Stimulated activated CD8-positive, alpha-beta memory T cell treated with anti-CD3 and anti-CD28 coated beads, Interleukin-12 subunit alpha, Interleukin-12 subunit beta, amount 100 ng/mL, for 4 hours (primary cell): ENCODE measurements at regions not wholly inside any gene's neighbourhood (a gene's known extent, or its start where the extent isn't known, plus 50 kb on each side); places are given as distances from the start of the nearest gene placed in this dataset.

Source experiments
- DNase-seq: peaks from one replicate; pipeline ENCODE4 v3.0.0-alpha.2; 2020; ENCODE audit warnings: low read depth

DNA sequence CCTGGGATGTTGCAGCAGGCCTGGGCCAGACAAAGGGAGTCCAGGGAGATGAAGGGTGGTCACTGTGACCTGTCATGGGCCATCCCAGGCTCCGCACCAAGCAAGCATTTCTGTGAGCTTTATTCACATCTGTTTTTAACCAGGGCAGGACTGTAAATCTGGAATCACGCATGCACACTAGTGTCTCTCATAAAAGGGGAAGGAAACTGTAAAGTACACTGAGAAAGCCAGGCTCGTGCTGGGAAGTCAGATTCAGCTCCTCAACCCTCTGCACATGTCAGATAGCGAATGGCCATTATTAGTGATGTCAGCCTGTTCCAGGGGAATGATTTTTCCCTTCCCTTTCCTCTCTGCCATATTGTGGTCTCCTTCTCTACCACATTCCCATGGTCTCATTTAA, 818.6 kb upstream of the RAB6C start:
- DNase-seq: no peak

DNA sequence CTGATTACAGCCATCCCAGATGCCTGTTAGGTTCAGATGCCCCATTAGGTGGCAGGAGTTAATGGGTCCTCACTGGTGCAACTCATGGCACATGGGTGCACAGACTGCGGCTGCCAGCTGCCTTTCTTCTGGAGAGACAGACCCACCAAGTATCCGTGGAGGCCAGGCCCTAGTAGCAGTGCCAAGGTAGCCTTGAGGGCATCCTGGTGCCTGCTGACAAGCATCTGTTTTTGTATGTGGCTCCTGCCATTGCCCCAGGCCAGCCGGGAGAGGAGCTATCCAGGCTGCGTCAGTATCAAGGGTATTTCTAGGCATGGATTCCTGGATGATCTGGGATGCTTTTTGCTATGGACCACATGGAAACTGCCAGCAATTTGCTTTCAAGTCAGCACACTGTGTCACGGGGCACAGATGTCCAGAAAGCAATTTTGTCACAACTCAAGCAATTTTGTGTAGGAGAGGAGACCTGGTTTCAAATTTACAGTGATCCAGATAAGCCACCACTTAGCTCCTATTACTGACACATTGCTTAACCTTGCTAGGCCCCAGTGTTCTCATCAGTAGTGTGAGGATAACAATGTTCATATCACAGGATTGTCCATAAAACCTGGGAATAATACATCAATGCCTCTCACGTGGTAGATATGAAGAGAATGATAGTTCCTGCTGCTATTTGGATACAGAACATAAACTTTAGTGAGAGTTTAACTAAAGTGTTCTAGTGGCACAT, 815.1 kb upstream of the RAB6C start:
- no peak for DNase-seq

DNA sequence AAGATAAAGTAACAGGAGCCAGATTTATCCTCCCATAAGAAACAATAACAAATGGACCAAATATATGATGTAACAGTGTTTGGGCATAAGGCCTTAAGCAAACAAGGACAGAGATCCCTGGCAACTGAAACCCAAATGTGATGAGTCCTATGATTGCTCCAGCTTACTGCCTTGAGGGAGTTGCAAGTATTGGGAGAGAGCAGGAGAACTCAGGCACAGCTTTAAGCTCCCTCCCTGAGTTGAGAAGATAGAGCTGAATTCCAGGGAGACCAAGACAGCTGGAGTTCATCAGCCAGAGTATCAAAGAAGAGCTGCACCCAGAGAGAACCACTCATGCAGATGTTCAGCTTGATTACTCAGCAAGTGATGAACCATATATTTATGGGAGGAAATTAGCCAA, 814.5 kb upstream of the RAB6C start:
- DNase-seq: no peak

DNA sequence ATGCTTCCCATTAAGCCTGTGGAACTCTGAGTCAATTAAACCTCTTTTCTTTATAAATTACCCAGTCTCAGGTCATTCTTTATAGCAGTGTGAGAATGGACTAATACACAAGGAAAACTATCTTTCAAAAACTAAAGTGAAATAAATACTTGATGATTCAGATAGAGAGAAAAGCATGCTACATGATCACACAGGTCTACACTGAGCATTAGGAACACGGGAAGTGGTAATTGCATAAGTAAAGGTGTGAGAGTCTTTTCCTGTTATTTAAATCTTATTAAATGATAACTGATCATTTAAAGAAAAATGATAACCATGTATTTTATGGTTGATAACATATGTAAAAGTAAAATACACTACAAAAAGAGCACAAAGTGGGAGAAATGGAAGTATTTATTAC, 812.0 kb upstream of the RAB6C start:
- DNase-seq: no peak

DNA sequence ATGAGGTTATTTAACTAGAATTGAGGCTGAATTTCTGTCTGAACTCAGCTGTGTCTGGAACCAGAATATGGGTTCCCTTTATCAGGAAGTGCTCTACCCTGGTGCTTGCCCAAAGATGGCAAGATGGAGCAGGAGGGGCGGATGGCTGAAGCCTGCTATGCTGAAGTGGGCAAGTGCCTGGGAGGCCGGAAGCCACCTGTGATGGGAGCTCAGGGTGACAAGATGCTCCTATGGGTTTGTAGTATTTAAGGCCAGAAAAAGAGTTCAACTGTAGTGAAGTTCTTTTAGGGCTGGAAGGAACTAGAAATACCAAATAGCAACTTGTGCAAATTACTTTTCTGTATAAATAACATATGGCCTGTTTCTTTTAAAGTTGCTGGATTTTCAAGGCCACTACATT, 808.9 kb upstream of the RAB6C start:
- no peak for DNase-seq

DNA sequence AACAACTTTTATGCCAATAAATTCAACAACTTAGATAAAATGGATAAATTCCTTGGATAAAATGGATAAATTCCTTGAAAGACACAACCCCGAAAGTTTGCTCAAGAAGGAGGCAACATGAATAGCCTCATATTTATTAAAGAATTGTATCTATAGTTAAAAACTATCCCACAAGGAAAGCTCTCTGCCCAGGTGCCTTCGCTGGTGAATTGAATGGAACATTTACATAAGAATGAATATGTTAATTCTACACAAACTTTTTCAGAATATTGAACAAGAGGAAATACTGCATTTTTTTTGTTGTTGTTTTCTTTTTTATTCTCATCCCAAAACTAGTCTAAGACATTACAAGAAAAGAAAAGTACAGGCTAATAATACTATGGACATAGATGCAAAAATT, 805.3 kb upstream of the RAB6C start:
- DNase-seq: no peak

DNA sequence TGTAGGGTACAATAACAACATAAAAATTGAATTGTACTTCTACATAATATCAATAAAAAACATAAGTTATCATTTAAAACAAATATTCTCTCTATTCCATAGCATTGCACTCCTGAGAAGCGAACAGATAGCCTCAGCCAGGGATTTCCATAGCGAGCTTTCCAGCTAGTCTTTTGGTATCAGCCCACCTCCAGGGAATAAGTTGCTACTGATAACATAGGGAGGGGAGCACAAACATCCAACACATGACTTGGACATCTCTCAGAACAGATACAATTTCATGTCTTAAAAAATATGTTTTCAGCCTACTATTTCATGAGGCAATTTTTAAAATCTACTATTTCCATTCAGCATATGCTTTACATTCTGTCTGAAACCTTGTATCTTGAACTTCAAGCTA, 804.4 kb upstream of the RAB6C start:
- DNase-seq: no peak

DNA sequence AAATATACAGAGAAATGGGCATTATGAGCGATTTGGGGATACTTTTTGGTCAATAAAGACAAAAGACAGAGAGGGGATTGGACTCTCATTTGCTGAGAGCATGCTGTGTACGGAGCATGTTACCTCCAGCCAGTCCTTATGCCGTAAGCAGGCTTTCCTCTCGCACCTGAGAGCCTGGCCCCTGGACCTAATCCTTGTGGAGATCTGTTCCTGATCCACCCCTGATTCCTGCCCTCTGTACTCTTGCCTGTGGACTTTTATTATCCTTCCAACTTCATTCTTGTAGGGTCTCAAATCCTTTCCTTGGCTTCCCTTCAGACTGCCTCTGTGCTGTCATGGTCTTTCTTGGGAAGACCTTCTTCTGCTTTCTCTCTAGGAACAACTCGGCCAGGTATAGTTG, 803.1 kb upstream of the RAB6C start:
- no peak for DNase-seq

DNA sequence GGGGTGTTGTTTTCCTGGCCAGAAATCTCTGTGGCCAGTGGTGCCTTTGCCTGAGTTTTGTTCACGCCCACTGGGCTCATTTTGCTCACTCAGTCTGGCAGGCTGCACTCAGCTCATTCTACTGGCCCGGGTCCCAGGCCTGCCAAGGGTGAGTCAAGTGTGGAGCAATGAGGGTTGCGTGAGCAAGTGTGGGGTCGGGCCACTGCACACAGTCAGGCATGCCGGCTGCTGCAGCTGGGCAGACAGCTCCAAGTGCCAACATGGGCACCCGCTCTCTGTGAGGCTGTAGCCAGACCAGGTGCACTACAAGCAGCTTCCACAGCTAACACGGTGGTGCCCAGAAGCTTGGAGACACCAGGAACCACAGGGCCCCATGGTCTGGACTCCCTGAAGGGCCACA, 801.1 kb upstream of the RAB6C start:
- DNase-seq: no peak

DNA sequence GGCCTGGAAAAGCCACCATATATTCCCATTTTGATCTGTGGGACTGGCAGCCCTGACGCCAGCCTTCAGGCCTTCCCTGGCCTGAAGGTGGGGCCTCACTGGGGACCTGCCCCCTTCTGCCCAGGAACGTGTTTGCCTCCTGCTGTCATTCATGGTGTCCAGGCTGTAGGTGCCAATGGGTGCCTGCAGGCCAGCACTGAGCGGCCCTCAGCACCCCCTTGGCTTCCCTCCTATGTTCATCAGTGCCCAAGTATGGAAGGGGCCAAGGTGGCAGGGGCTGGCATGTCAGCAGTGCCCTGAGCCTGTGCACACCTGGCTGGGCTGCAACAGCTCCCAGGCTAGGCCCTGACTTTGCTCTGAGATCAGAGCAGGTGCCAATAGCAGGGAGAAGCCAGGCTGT, 800.3 kb upstream of the RAB6C start:
- DNase-seq: no peak

DNA sequence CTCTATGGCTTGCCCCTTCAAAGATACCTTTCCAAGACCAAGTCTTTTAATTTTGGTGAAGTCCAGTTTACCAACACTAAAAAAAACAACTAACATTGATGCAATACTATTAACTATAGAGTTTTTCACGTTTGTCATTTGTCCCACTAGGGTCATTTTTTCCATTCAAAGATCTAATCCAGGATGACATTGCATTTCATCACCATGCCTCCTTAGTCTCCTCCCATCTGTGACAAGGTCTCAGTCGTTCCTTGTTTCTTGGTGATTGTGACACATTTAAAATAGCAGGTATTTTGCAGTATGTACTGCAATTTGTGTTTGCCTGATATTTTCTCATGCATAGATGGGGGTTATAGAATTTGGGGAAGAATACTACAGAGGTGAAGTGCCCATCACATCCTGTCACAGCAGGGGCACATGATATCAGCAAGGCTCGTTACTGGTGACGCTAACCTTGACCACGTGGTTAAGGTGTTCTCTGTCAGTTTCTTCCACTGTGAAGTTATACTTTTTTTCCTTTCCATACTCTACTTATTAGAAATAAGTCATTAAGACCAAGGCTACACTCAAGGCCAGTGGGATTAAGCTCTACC, 799.2 kb upstream of the RAB6C start:
- DNase-seq: no peak

DNA sequence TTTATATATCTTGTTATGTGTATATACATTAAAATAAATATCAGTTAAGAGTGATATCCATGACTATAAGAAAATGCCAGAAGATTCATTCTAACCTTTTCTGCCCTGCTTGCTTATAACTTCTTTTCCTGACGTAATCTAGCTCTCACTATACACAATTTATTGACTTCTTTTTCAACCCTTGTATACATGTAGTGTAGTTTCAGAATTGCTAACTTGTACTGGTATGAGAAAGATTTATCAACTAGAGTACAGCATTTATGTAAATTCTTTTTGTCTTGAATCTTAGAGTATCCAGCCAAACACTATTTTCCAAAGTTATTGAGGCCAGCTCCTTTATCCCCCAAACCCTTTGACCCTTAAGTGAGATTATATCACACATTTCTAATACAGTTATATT, 798.0 kb upstream of the RAB6C start:
- no peak for DNase-seq

DNA sequence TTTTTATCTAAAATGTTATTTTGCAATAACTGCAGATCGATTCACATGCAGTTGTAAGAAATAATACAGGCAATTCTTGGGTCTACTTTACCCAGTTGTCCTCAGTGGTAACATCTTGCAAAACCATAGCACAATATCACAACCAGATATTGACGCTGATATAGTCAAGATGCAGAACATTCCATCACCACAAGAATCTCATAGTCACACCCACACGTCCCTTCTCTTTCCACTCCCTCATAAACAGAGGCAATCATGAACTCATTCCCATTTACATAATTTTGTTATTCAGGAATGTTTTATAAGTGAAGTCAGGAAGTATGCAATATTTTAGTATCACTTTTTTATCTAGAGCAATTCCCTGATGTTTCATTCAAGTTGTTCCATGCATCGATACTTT, 797.5 kb upstream of the RAB6C start:
- DNase-seq: no peak

DNA sequence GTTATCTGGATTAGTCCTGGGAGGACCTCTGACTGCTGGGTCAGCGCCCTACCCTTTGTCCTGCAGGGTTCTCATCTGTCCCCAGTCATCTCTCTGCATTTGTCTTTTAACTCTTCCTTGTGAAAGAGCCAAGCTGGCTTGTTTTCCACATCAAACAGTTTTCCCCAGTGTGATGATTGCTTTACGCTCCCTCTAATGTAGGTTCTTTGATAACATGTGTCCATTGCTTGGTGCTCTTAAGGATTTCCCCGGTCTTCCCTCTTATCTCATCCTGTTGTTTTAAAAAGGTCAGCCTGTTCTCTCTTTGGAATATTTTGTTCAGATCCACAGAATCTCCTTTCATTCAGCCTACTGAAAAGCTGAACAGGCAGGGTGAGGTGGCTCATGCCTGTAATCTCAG, 792.1 kb upstream of the RAB6C start:
- DNase-seq: no peak

DNA sequence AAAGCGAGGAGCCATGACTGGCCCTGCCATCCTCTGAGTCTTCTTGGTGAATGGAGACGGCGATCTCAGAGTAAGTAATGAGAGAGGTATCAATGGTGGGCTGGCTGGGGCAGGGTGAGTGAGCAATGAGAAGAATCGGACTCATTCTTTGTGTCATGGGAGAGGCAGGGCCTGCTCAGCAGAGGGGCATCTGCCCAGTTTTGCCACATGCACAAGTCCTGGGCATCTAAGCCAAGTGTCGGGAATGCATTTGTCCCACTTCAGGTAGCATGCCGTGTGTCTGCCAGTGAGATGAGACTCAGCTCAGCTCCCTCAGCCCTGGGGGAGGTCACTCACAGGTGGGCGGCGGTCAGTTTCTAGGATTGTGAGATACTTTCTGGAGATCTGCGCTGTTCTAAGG, 791.0 kb upstream of the RAB6C start:
- DNase-seq: no peak

DNA sequence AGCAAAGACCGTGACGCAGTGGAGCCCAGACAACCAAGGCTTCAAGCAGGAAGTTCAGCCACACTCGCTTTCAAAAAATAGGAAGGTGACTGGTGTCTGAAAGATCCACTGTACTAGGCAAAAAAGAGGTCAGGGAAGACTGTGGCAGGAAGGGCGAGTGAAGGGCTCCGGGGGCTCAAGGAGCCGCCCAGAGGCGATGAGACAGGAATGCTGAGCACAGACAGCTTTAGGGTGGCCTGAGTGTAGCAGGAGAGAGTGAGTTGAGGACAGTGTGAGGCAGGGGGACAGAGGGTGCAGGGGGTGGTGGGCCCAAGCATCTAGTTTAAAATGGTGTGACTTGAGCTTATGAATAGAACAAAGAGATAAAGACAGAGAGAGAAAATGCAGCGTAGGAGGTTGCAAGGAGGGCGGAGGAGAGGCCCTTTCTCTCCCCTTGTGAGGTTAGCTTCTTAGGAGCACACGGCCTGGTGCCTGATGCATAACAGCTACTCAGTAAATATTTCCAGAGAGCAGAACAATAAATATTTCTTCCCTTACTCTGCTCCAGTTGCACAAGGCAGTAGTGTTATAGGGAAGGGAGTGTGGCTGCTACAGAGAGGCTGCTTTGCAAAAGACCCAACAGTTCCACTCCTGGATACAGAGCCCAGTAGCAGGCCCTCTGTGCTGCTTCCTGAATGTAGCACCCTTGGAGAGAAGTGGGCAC, 789.7 kb upstream of the RAB6C start:
- no peak for DNase-seq

DNA sequence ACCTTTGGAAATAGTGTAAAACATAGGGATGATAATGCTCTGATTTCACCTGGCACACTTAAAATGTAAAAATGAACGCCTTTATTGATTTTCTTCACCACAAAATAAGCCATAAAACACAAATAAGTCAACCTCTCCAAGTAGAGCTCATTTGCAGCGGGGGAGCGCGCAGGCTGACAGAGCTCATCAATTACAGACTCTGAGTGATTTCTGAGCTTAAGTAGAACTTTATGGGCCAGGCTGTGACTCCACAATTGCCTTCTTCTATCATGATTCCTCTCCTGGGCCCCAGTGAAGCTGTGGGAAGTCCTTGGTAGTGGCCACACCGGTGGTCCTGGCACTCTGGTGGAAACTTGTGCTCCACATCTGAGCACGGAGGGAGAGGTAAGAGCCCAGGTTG, 789.0 kb upstream of the RAB6C start:
- no peak for DNase-seq

DNA sequence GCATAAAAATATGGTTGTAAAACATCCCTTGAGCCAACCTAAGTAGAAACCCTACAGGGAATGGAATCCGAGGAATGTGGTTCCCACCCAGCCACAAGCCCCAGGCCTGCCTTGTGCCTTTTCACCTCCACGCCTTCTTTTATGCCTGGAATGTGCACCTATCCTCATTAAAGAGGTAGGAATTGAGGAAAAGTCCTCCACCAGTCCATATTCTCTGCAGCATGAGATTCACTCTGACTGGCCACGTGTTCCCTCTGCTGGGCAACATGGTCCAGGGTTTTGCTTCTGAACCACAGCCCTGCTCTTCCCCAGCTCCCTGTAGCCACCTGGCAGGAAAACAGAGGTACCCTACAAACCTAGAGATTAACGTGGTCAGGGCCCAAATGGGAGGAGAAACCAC, 787.9 kb upstream of the RAB6C start:
- no peak for DNase-seq

DNA sequence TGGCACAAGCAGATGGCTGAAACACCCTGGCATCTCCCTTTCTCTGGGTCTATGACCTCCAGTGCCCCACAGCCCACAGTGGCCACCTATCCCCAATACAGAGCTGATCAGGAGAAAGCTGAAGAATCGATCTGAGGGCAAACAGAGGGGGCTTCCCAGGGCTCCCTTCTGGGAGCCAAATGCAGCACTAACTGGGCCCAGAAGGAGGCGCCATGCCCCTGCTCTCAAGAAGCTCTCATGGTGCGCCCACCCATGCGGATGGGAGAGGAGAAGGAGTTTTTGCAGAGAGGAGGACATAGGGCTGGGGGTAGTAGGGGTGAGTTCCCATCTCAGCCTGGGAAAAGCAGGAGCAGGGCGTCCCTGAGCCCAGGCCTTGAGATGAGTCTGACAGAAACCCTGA, 787.3 kb upstream of the RAB6C start:
- DNase-seq: no peak

DNA sequence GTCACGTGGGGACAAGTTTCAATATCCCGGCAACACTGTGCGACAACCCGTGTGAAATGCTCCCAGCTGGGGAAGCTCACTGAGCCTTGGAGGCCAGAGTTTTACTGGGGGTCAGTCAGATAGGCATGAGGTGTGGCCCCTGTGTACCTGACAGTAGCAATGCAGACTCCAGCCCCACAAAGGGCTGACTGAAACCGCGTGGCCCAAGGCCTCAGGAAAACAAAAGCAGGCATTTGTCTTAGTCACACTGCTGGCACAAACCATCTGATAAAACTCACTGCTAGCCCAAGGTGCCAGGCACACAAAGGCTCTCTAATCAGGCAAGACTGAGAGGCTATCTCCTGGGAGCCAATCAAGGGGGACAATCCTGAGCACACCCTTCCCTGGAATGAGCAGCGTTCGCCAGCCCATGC, 786.6 kb upstream of the RAB6C start:
- DNase-seq: no peak

DNA sequence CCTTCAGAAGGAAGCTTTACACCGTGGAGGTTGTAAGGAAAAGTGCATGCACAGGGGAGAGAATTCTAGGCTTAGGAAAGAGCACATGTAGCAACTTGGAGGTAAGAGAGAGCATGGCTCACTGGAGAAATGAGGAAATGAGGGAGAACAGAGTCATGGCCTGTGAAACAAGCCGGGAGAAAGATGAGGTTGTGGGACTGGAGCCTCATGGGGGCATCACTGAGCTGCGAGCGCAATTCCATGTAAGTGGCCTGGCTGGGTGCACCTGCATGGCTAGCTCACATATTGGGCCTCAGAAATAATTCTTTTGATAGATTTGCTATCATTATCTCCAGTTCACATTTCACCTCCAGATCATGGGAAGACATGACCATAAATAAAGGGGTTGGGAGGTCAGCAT, 785.5 kb upstream of the RAB6C start:
- DNase-seq: no peak

DNA sequence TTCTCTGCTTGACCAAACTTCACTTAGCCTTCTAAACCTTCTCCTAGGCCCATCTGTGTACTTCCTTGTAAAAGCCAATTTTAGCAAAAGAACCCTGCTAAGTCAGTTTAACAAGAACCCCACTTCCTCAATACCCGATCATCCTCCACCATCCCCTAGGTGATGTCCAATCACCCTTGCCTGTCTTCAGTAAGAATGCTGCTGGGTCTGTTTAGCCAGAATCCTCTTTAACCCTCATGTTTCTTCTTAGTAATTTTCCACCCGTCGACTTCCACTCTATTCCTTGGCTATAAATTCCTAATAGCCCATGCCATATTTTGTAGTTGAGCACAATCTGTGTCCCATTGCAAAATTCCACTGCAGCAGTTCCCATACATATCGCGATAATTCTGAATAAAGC, 780.0 kb upstream of the RAB6C start:
- no peak for DNase-seq

DNA sequence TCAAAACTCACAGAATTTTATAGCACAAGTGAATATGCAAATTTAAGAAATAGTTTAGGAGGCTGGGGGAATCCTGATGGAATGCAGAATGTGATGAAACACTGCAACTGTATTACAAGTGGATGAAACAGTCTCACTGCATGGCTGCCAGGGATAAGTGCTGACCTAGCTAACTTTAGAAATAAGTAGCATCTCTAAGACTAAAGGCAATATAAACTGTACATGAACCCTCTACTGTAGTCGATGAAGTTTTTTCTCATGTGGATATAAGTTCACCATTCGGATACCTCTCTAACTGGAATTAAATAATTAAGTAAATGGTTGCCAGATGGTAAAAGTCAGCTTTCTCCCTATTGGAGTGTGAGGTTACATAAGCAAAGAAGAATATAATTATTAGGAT, 777.8 kb upstream of the RAB6C start:
- DNase-seq: no peak

DNA sequence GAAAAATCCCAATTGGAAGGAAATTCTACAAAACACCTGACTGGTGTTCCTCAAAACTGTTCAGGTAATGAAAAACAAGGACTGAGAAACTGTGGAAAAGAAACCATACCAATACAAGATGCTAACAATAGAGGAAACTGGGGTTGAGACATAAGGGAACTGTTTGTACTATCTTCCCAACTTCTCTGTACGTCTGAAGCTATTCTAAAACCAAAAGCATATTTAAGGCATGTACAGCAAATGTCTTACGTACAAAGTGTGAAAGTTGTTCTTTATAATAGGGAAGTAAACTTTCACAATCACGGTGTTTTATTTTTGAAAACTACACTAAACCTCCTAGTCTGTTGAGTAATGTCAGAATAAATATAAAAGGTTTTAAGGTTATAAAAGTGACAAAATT, 776.1 kb upstream of the RAB6C start:
- DNase-seq: no peak
